ENCODE measurements at regions not wholly inside any gene's neighbourhood (a gene's known extent, or its start where the extent isn't known, plus 50 kb on each side); places are given as distances from the start of the nearest gene placed in this dataset.
"Not testable (repeated sequence)": the region's sequence is repeated elsewhere in the genome, so short reads cannot be mapped to it uniquely, and the experiment has no call there.

GRCh38 chr13:65677906-65678305, 1552.2 kb downstream of the PCDH9 start:
- no peaks in the 10 kb centered on the region for H3K27me3 ChIP-seq
- no peaks in the 10 kb centered on the region for H3K4me1 ChIP-seq
- no peaks in the 10 kb centered on the region for H3K36me3 ChIP-seq
- DNase-seq (no peak), ATAC-seq (no peak)
- in situ Hi-C loops (cut with MboI; ENCODE audit: low sequenced_read_pairs in 4 of 4) (no loop called here), intact Hi-C loops (cut with DNase I; ENCODE audit: low total_unique reads) (no loop called here)
- H3K27ac ChIP-seq = no peak overlapping the region
- H3K4me3 ChIP-seq = no peak overlapping the region
- TF ChIP-seq POLR2A (IDR thresholded peaks at IDR 0.05) (no peak), CTCF (IDR thresholded peaks at IDR 0.05 in 4 of 5, conservative IDR thresholded peaks at IDR 0.05 in 1 of 5) (no peak)
- H3K9me3 ChIP-seq = no peaks in the 10 kb centered on the region

- H3K4me1 ChIP-seq; H3K9me3 ChIP-seq; ATAC-seq; DNase-seq; H3K27ac ChIP-seq; H3K27me3 ChIP-seq; intact Hi-C loops (cut with DNase I; ENCODE audit: low total_unique reads); H3K36me3 ChIP-seq; H3K4me3 ChIP-seq; in situ Hi-C loops (cut with MboI; ENCODE audit: low sequenced_read_pairs in 4 of 4): not testable (repeated sequence)
Measured at GRCh38 chr13:65675383-65675782, 1554.8 kb downstream of the PCDH9 start.

- no peaks in the 10 kb centered on the region for H3K27me3 ChIP-seq
- H3K9me3 ChIP-seq = no peaks in the 10 kb centered on the region
- in situ Hi-C loops (cut with MboI; ENCODE audit: low sequenced_read_pairs in 4 of 4) = no loop called here
- no peak overlapping the region for H3K4me3 ChIP-seq
- H3K27ac ChIP-seq = no peak overlapping the region
- DNase-seq = no peak
- ATAC-seq = no peak
- intact Hi-C loops (cut with DNase I; ENCODE audit: low total_unique reads) = no loop called here
- H3K4me1 ChIP-seq = no peaks in the 10 kb centered on the region
- TF ChIP-seq POLR2A (IDR thresholded peaks at IDR 0.05) = no peak
- TF ChIP-seq CTCF (IDR thresholded peaks at IDR 0.05 in 4 of 5, conservative IDR thresholded peaks at IDR 0.05 in 1 of 5) = no peak
- H3K36me3 ChIP-seq = no peaks in the 10 kb centered on the region
Measured at GRCh38 chr13:65670014-65670625, 1560.0 kb downstream of the PCDH9 start.

- no peaks in the 10 kb centered on the region for H3K4me1 ChIP-seq
- intact Hi-C loops (cut with DNase I; ENCODE audit: low total_unique reads) = no loop called here
- in situ Hi-C loops (cut with MboI; ENCODE audit: low sequenced_read_pairs in 4 of 4) = no loop called here
Measured at GRCh38 chr13:65660731-65661130, 1569.4 kb downstream of the PCDH9 start.

GRCh38 chr13:65656740-65657329, 1573.3 kb downstream of the PCDH9 start:
- intact Hi-C loops (cut with DNase I; ENCODE audit: low total_unique reads) (no loop called here), in situ Hi-C loops (cut with MboI; ENCODE audit: low sequenced_read_pairs in 4 of 4) (no loop called here)
- Histone ChIP-seq H3K4me3 (no peak overlapping the region), H3K36me3 (no peaks in the 10 kb centered on the region), H3K27ac (no peak overlapping the region), H3K27me3 (no peaks in the 10 kb centered on the region), H3K9me3 (no peaks in the 10 kb centered on the region), H3K4me1 (no peaks in the 10 kb centered on the region)
- no peak for ATAC-seq
- TF ChIP-seq CTCF (IDR thresholded peaks at IDR 0.05 in 4 of 5, conservative IDR thresholded peaks at IDR 0.05 in 1 of 5) (no peak), POLR2A (IDR thresholded peaks at IDR 0.05) (no peak)
- DNase-seq = no peak

More at GRCh38 chr13:65660731-65661130, 1569.4 kb downstream of the PCDH9 start:
- Histone ChIP-seq H3K27me3 (no peaks in the 10 kb centered on the region), H3K27ac (no peak overlapping the region), H3K36me3 (no peaks in the 10 kb centered on the region), H3K4me3 (no peak overlapping the region), H3K9me3 (no peaks in the 10 kb centered on the region)
- no peak for ATAC-seq
- TF ChIP-seq CTCF (IDR thresholded peaks at IDR 0.05 in 4 of 5, conservative IDR thresholded peaks at IDR 0.05 in 1 of 5) (no peak), POLR2A (IDR thresholded peaks at IDR 0.05) (no peak)
- no peak for DNase-seq

All from gastrocnemius medialis (tissue), 4 donors.